Lower leg skin (tissue), 3 donors: ENCODE measurements at regions not wholly inside any gene's neighbourhood (a gene's known extent, or its start where the extent isn't known, plus 50 kb on each side); places are given as distances from the start of the nearest gene placed in this dataset.

ENCODE experiments used
- POLR2A ChIP-seq, 2 donors: fragments of 450-650 bp; IDR thresholded peaks; one replicate each; pipeline ENCODE4 v1.6.1; 2016 to 2017; ENCODE audit warnings: antibody characterized with exemption in 2 of 2, mild to moderate bottlenecking in 1 of 2, moderate library complexity in 1 of 2
- TF ChIP-seq, protein P1 (sequence below), 3 donors: fragments of 450-650 bp; IDR thresholded peaks; one replicate each; pipeline ENCODE4 v1.5.1; 2016; ENCODE audit warnings: antibody characterized with exemption in 3 of 3, mild to moderate bottlenecking in 3 of 3, moderate library complexity in 2 of 3

DNA sequence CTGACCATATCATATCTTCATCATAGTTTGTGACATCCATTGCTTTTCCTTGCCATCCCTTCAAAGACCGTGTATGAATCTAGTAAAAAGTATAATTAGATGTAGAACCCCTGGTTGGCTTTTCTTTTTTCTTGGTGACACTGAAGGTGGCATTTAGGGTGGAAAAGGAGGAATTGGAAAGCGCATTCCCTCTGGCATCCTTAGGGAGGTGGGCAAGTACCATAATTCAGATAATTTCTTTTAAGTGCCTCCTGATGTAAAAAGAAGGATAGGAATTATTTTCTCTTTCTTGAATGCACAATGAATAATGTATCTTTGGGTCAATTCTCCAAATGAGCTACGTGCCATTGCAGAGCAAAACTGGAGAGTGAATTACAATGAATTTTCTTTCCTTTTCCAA is 73.2 kb upstream of the SMARCA2 start:
- TF ChIP-seq, protein P1, sequence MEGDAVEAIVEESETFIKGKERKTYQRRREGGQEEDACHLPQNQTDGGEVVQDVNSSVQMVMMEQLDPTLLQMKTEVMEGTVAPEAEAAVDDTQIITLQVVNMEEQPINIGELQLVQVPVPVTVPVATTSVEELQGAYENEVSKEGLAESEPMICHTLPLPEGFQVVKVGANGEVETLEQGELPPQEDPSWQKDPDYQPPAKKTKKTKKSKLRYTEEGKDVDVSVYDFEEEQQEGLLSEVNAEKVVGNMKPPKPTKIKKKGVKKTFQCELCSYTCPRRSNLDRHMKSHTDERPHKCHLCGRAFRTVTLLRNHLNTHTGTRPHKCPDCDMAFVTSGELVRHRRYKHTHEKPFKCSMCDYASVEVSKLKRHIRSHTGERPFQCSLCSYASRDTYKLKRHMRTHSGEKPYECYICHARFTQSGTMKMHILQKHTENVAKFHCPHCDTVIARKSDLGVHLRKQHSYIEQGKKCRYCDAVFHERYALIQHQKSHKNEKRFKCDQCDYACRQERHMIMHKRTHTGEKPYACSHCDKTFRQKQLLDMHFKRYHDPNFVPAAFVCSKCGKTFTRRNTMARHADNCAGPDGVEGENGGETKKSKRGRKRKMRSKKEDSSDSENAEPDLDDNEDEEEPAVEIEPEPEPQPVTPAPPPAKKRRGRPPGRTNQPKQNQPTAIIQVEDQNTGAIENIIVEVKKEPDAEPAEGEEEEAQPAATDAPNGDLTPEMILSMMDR (IDR thresholded peaks at IDR 0.05): no peak
- TF ChIP-seq POLR2A (IDR thresholded peaks at IDR 0.05): no peak
